GM21576 (cell line): ENCODE measurements at regions not wholly inside any gene's neighbourhood (a gene's known extent, or its start where the extent isn't known, plus 50 kb on each side); places are given as distances from the start of the nearest gene placed in this dataset.
"Not testable (repeated sequence)": the region's sequence is repeated elsewhere in the genome, so short reads cannot be mapped to it uniquely, and the experiment has no call there.

ENCODE experiments used
- ATAC-seq: cut with Tn5 transposase; IDR thresholded peaks from one replicate; pipeline ENCODE4 v1.9.1; 2021; ENCODE audit warnings: mild to moderate bottlenecking, moderate library complexity; ENCODE audit not compliant: unreplicated experiment

DNA sequence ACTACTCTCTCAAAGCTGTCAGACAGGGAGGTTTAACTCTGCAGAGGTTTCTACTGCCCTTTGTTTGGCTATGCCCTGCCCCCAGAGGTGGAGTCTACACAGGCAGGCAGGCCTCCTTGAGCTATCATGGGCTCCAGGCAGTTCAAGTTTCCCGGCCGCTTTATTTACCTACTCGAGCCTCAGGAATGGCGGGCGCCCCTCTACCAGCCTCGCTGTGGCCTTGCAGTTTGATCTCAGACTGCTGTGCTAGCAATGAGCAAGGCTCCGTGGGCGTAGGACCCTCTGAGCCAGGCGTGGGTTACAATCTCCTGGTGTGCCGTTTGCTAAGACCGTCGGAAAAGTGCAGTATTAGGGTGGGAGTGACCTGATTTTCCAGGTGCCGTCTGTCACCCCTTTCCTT is 124.3 kb downstream of the PTCHD1 start:
- not testable (repeated sequence) for ATAC-seq

DNA sequence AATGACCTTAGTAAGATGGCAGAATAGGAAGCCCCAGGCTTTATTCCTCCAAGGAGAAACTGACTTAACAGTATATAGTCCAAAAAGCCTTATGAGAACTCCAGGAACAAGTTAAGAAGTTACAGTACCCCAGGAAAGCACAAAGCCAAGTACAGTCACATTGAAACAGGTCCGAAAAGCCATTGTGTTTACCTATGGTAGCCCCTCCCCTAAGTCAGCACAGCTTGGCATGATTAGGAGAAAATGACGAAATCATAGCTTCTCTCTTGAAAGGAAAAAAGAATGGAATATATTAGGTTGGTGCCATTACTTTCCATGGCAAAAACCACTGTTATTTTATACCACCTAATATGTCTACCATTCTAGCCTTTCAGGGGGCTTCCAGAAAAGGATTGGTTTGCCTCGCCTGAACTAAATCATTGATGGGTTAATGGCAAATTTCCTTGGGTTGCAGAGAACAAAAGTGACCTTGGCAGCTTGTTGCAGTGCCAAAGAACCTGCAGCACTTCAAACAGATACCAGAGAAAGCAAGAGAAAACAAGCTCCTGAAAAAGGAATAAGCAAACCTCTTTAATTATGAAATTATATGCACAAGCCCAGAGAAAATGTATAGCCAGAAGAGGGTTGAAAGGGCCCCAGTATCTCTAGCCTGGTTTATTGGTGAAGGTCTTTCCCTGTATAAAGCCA is 130.6 kb downstream of the PTCHD1 start:
- ATAC-seq, result no peak

DNA sequence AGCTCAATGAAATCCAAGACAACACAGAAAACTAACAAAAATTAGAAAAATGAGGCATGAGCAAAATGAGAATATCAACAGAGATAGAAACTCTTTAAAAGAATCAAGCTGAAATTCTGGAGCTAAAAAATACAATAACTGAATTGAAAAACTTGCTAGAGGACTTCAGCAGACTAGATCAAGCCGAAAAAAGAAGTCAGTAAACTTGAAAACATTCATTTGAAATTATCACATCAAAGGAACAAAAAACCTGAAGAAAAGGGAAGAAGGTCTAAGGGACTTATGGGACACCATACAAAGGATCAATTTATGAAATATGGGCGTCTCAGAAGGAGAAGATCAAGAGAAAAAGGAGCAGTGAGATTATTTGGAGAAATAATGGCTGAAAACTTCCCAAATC is 131.3 kb downstream of the PTCHD1 start:
- ATAC-seq, result no peak

DNA sequence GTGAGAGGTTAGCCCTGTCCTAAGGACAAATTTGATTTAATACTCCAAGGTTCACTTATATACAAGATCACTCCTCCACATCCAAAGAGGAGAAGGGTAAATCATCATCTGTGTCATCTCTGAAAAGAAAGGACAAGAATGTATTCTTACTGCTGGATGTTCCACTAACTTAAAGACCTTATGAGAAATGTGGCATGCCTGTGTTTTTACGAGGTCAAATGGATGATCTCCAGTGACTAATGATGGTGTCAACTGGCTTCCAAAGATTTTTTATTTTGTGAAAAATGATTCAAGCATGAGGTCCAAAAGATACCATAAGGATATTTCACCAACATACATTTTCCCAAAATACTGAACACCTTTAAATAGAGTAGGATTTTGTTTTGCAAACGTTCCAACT is 143.4 kb downstream of the PTCHD1 start:
- ATAC-seq, result no peak

DNA sequence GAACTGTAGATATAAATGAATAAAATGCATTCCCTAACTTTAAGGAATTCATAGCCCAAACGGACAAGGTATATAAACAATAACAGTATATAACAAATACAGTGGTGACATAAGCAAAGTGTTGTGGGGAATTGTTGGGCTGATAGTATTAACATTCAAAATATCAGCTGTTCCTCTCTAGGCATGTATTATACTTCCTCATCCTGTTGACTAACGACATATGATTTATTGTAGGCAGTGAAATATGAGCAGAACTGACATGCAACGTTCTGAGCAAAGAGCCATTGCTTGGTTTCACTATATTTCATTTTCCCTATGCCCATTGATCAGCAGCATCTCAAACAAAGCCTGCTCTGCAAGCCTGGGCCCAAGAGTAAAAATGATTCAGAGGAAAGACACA is 143.9 kb downstream of the PTCHD1 start:
- ATAC-seq, result no peak

DNA sequence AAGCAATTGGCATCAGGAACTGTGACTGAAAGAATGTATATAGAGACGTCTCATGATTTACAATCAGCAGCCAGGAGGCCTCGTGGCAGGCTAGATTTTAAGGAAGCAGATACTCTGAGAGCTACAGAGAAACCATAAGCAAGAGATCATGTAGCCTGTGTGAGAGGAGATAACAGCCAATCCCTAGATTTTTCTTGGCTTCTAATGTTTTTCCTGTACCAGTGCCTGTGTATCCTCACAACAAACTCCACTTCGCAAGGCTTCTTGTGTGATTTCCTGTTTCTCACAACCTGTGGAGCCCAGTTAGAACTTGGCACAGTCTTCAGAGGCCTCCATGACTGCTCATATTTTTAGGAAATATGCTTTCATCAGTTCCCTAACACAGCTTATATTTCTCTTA is 147.9 kb downstream of the PTCHD1 start:
- ATAC-seq, result no peak

DNA sequence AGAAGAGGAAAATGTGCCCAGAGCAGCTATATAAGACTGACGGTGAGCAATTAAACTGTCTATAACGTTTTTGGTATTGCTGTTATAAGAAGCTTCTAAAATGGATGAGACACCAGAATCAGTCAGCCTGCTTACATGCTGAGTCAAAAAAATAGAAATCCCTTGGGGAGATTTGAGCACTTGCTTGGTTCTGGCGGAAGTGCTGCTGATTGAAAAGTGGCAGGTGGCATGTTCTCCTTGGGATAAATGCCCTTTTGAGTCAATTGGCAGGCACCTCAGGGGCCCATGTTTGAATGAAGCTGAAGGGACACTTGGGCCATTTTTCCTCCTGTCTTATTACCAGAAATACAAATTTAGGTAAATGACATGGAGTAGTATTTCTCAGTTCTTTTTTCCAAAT is 148.7 kb downstream of the PTCHD1 start:
- ATAC-seq, result no peak

DNA sequence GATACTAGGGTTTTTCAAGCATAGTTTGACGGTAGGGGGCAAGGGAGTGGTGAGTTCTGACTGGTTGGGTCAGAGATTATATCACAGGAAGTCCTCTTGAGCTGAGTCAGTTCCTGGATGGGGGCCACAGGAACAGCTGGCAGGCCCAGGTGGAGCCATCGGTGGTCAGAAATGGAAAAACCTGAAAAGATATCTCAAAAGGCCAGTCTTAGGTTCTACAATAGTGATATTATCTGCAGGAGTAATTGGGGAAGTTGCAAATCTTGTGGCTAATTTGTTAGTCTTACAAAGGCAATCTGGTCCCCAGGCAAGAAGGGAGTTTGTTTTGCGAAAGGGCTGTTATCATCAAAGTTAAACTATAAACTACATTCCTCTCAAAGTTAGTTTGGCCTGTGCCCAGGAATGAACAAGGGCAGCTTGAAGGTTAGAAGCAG is 159.3 kb downstream of the PTCHD1 start:
- ATAC-seq, result no peak

DNA sequence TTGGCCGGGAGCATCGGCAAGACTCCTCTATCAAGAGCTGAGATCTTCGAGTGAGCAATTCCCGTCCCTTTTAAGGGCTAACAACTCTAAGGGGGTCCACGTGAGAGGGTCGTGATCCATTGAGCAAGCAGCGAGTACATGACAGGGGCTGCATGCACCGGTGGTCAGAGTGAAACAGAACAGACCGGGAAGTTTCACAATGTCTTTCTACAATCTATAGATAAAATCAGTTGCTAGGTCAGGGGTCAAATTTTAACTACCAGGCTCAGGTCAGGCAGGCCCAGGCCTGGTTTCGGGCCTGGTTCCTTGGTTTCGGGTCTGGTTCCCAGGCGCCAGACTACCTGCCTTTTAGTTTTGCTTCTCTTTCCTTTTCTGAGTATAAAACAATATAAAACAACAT is 160.1 kb downstream of the PTCHD1 start:
- no peak for ATAC-seq

DNA sequence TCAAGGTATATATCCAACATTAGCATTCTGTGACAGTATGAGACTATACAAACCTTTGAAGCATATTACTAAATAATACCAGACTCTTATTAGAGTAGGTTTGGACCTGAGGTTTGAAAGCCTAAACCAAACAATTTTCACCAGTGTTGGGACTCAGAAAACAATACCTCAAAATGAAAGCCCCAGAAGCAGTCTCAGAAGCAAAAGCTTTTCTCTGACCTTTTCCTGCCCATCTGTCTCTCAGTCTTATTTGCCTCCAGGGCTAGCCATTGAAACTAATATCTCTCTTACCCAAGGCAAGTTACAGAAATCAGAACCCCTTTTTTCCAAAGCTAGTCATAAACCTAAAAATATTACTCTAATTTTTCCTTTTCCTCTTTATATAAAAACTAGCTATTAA is 163.3 kb downstream of the PTCHD1 start:
- ATAC-seq, result no peak

DNA sequence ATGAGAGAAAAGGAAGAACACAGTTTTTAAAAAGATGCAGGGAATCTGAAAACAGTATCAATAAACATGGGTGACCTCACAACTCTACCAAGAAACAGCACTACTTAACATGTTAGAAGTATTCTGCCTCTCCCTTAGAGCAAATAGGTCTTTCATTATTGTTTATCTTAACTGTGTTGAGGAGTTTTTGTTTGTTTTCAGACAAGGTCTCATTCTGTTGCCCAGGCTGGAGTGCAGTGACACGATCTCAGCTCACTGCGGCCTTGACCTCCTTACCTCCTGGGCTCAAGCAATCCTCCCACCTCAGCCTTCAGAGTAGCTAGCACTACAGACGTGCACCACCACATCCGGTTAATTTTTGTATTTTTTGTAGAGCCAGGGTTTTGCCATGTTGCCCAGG is 165.3 kb upstream of the PRDX4 start:
- ATAC-seq, result no peak

DNA sequence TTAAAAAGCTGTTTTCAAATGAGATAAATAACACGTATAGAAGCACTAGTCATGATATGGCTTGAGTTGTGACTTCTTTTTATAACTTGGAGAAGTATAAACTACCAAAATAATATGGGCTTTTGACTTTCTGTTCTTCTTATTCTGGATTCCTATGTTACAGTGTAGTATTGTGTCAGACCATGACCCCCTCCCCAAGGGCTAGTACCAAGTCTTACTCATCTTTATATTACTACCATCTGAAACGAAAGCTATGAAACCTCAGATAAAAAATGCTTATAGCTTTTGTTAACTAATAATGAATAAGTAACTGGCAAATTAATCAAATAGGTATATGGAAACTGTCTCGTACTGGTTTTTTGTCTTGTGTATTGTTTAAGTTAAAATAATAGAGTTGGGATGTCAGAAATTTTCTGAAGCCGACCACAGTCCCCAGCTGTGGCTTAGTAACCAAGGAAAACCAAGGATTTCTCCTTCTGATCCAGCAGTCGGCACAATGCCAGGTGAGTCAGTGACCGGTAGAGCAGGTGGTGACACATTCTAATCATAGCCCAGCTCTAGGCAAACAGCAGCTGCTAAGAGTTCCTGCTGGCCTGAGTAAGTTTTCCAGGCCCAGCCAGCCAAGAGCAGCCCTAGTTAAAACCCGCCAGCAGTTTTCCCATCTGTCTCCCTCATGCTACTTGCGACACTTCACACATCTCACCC is 163.3 kb upstream of the PRDX4 start:
- ATAC-seq, result no peak

DNA sequence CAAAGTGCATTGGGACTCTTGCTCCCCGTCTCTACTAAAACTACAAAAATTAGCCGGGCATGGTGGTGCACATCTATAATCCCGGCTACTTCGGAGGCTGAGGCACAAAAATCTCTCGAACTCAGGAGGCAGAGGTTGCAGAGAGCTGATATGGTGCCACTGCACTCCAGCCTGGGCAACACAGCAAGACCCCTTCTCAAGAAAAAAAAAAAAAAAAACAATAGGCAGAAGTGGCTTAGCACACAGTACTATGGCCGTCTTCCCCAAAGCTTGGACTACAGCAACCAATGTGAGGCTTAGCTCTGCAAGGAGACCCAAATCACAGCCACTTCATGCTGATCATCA is 162.8 kb upstream of the PRDX4 start:
- no peak for ATAC-seq

DNA sequence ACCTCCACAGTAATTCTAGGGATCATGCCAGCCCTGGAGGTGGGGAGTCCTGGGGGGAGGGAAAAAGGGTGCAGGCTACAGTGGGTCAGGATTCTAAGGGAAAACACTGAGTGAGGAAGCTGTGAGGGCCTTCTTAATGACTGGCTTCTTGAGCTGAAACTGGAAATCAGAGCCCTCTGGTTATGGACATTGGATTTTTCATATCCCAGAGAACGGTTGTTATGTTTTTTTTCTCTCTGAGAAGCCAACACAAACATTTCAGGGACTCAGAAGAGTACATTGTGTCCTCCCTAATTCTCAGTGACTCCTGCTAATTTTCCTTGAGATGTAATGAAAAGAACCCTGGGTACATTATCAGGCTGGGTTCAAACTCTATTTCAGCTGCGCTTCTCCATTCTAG is 162.4 kb upstream of the PRDX4 start:
- no peak for ATAC-seq

DNA sequence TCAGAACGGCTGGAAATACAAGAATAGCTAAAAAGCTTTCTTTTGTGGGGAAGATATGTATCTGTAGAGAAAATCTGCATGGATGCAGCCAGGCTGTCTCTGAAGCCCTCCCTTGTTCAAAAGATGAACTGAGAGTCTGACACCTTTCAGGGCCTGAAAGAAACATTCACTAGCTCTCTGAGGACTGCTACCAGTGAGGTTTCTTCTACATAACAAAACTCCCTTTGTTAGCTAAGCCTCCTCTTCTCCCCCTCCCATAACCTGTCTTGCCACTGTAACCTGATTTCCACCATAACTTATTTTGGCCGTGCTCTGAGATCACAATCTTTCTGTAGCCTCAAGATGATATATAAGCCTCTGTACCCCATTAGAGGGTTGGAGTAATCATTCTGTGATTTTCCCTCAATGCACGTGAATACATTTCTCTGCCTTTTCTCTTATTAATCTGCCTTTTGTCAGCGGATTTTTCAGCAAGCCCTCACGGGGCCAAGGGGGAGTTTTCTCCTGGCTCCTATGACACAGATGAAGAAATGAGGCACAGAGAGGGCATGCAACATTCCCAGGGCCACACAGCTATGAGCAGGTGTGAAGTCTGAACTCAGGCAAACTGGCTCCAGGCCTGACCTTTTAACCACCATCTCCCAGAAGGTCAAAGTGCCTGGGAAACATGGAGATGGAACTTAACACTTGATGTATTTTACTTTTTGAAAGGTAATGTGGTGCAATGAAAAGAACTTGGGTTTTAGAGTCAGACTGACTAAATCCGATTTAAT is 161.6 kb upstream of the PRDX4 start:
- no peak for ATAC-seq

DNA sequence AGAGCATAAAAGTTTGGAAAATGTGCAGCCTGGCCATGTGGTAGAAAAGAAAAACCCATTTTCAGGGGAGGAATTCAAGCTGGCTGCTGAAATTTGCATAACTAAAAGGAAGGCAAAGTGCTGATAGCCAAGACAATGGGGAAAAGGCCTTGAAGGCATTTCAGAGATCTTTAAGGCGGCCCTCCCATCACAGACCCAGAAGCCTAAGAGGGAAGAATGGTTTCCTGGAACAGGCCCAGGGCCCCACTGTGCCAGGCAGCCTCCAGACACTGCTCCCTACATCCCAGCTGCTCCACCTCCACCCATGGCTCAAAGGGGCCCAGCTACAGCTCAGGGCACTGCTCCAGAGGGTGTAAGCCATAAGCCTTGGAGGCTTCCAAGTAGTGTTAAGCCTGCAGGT is 158.0 kb upstream of the PRDX4 start:
- no peak for ATAC-seq

DNA sequence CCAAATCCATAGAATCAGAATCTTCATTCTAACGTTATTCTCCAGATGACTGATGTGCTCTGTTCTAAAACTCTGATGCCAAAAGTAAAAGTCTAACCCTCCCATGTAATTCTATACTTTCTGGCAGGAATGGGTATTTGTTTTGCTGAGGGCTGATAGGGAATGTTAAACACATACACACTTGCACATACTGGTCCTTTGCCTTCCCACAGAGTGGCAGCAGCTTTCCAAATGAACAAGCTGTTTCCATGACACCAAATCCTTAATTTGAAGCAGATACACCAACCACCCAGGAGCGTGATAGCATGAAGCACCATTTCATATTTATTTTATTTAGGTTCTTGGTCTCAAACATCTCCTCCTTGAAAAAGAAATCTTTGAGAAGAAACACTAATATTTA is 155.5 kb upstream of the PRDX4 start:
- no peak for ATAC-seq

DNA sequence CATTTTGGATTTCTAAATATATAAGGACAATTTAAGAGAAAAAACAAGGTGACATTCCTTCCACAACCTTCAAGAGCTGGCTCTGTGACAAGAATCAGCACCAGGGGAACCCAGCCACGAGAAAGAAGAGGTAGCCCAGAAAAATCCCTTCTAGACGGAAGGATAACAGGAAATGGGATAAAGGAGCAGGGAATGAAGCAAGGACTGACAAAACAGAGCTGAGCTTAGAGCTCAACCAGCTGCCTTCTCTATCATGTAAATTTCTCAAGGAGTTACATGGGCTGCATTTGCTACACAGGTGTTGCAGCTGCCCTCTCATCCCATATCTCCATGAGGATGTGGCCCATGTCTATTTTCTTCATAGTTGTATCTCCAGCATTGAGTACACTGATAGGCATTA is 154.2 kb upstream of the PRDX4 start:
- no peak for ATAC-seq

DNA sequence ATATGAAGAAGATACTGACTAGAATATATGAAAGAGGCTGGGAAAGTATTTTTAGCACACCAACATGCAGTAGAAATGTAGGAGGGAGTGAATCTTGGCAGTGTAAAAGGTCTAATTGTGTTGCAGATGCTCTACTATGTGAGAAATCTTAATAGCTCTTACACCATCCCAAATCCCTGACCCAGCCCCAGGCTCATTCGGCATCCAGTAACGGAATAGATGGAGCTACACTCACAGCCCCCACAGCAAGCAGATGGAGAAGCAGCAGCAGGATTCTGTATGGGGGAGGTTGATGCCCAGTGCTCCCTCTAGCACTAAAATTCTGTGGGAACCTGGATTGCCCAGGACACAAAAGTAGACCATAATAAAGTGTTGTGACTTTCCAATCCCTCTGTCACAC is 153.2 kb upstream of the PRDX4 start:
- ATAC-seq, result no peak

DNA sequence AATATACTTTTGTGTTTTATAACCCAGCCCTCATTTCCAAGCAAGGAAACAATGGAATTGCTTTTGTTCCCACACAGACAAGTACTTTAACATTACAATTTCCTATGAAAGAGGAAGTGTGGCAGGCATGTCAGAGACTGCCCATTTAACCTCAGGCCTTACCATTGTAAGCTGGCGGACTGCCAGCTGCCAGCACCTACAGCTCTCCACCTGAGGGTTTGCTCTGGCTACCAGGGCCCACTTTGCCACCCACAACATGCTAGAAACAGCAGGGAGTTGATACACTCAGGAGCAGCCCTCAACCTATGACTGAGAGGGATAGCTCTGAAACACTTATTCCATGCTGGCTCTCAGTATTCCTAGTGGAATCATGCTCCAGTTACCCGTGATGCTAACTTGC is 152.3 kb upstream of the PRDX4 start:
- ATAC-seq, result no peak

DNA sequence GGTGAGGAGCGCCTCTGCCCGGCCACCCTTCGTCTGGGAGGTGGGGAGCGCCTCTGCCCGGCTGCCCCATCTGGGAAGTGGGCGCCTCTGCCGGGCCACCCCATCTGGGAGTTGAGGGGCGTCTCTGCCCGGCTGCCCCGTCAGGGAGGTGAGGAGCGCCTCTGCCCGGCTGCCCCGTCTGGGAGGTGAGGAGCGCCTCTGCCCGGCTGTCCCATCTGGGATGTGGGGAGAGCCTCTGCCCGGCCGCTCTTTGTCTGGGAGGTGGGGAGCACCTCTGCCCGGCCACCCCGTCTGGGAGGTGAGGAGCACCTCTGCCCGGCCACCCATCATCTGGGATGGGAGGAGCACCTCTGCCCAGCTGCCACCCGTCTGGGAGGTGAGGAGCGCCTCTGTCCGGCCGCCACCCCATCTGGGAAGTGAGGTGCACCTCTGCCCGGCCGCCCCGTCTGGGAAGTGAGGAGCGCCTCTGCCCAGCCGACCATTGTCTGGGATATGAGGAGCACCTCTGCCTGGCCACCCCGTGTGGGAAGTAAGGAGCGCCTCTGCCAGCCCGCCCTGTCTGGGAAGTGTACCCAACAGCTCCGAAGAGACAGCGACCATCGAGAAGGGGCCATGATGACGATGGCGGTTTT is 144.2 kb upstream of the PRDX4 start:
- ATAC-seq, result not testable (repeated sequence)

DNA sequence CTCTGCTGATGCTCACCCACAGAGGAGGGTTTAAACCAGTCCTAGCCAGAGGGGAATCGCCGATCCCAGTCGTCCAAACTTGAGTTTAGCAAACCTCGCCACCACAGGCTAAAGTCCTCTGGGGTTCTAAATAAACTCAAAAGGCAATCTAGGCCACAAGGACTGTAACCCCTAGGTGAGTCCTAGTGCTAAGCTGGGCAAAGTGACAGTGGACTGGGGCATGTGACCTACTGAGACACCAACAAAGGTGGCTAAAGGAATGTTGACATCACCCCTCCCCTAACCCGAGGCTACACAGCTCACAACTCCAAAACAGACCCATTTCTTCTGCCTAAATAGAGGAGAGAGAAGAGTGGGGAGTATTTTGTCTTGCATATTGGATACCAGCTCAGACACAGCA is 142.8 kb upstream of the PRDX4 start:
- ATAC-seq, result no peak
